NCI-H524 (cell line): ENCODE measurements at regions not wholly inside any gene's neighbourhood (a gene's known extent, or its start where the extent isn't known, plus 50 kb on each side); places are given as distances from the start of the nearest gene placed in this dataset.

Experiments used
- DNase-seq, 2 experiments: peaks; one replicate each; lab custom pipeline; 2025; lab: John Stamatoyannopoulos, UW

- DNase-seq, result no peak
These were observed 380.1 kb upstream of the TUSC1 start for GRCh38 chr9:26058111-26058895.

- DNase-seq, result peak; percentile 61 to 88
These were observed 378.8 kb upstream of the TUSC1 start for GRCh38 chr9:26057050-26057449.

DNA sequence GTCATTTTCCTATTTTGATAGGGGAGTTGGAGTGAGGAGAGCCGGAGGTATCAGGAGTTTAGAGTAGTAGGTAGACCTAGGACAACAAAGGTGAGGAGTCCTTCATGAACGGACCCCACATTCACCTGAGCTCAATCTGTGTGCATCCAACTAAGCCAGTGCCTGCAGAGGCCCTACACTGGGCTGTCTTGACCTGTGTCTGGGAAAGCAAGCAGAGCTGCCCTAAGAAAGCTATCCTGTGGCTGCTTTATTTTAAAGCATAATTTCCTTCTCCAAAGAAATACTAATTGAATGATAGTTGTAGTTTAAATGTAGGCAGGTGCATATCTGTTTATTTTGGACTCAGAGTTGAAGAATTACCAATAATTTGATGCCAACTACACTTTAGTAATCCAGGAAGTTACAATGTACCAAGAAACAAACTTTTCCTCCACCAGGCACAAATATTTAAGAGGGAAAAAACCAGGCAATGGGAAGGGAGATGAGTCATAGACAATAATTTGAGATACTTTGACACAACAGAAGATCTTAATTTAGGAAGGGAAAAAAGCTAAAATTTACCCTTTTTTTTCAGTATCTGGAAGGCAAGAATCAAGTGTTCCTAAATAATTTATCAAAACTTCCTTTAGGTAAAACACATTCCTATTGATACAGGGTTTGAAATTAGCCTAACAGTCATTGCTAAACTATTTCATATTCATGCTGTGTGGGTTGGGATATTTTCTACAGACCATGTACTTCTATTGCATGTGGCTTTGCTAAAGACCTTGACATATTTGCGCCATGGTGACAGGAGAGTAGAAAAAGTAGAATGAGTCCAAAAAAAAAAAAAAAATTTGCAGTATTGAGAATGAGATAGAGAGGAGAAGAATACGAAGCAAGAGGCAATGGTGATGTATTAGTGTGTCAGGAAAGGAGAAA is 376.6 kb upstream of the TUSC1 start:
- no peak for DNase-seq

- no peak for DNase-seq
These were observed 375.7 kb upstream of the TUSC1 start for GRCh38 chr9:26053954-26054353.

- no peak for DNase-seq
These were observed 365.2 kb upstream of the TUSC1 start for GRCh38 chr9:26043431-26043830.

- DNase-seq, result no peak
These were observed 356.5 kb upstream of the TUSC1 start for GRCh38 chr9:26034786-26035185.

GRCh38 chr9:26033336-26033735 is 355.1 kb upstream of the TUSC1 start:
- no peak for DNase-seq

- DNase-seq, result no peak
These were observed 348.3 kb upstream of the TUSC1 start for GRCh38 chr9:26026423-26027100.

DNA sequence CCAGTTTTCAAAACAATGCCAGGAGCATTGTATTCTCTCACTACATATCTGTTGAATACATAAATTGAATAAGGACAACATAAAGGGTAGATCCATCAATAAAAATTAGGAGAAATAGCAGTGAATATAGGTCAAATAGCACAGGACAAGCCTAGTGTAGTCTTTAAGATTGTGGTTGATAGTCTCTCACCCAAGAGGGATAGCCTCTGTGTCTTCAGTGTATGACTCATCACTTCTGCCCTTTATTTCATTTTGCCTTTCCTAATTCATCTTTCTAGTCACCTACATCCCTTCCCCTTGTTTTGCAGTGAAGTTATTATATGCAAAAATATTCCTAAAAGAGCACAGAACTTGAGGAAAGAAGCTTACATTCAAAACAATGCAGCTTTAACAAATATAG is 335.0 kb upstream of the TUSC1 start:
- no peak for DNase-seq

GRCh38 chr9:26012797-26013196 is 334.6 kb upstream of the TUSC1 start:
- no peak for DNase-seq

DNA sequence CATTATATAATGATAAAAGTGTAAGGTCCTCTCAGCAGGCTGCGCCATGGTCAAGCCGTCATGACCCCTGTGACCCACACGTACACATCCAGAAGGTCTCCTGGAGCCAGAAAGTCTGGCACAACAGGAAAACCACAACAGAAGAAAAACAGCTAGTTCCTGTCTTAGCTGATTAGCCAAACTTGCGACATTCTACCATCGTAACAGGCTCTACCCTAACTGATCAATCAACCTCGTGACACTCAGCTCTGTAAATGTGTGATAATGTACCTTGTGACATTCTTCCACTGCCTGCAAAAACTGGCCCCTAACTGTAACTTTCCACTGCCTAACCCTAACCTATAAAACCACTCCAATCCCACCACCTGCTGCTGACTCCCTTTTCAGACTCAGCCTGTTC is 316.4 kb upstream of the TUSC1 start:
- no peak for DNase-seq

- DNase-seq, result no peak
These were observed 312.1 kb upstream of the TUSC1 start for GRCh38 chr9:25990376-25990775.

DNA sequence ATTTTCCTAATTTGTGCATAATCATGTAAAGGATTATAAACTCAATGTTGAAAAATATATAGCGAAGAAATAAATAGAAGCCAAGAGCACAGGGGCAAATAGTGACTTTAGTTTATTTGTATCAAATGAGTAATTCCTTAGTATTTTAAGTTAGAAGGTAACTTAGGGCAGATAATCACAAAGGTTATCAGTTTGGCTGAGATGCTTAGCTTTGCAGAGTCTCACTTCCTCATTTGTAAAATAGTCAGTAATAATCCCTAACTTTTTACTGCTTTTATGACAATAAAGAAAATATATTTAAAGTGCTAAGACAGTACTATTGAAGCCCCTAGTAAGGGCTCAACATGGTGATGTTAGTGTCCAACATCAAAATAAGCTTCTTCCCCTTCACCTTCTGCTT is 297.4 kb upstream of the TUSC1 start:
- no peak for DNase-seq

DNA sequence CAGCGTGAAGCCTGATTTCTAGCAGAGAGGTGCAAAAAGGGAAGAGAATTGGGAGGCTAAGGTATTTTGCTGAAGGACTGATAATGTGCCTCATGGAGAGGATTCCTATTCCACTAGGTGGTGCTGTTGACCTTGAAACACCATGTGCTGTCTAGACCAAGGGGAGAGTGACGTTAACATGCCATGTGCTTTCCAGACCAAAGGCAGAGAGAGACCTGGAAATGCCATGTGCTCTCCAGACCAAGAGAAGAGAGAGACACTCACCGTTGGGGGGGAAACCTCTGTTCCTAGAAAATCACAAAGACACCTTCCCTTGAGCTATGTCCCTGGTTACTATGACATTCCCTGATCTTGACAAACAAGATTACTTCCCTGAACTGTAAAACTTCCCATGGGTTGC is 286.0 kb upstream of the TUSC1 start:
- DNase-seq, result peak; percentile 60 to 81

DNA sequence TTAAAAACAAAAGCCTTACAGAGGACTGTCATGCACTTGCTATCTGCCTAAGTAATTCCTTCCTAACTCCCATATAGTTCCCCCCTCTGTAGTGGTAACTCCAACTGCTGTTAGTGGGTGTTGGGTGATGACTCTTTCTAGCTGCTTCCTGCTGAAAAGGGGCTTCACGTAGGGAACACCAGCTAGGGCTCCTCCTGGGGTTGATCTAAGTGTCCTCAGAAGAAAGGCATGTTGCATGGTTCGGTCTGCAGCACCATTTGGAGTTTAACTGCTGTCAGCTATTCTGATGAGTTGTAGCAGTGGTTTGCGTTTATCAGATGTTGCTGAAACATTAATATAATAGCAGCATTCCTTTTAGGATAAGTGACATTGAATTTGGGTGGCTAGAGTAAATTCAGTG is 281.9 kb upstream of the TUSC1 start:
- DNase-seq, result no peak

GRCh38 chr9:25954209-25954608 is 276.0 kb upstream of the TUSC1 start:
- DNase-seq, result no peak

DNA sequence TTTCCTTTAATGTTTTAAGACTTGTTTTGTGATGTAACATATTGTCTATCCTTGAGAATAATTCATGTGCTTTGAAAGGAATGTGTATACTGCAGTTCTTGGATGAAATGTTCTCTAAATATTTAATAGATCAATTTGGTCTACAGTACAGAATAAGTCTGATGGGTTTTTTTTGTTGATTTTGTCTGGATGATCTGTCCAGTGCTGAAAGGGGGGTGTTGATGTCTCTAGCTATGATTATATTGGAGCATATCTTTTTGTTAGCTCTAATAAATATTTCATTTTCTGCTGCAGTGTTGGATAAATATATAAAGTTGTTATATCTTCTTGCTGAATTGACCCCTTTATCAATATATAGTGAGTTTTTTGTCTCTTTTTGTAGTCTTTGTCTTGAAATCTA is 269.9 kb upstream of the TUSC1 start:
- DNase-seq, result no peak

GRCh38 chr9:25939126-25939525 is 260.9 kb upstream of the TUSC1 start:
- DNase-seq, result no peak

- no peak for DNase-seq
These were observed 257.8 kb upstream of the TUSC1 start for GRCh38 chr9:25936031-25936430.

DNA sequence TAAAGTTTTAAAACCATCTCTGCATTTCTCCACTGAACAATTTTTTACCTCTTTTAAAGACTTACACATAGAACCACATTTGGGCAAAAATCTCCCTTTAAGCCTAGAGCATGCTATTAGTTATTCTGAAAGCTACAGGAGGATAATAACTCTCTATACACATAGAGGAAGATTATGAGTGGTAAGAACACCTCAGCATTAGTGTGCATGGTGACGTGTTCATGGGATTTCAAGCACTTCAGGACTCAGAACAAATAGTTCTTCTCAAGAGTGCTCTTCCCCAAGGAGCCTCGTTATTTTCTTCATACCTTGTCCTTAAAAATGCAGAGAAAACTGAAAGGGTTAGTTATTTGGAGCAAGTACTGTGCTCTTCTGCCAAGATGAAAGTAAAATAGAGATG is 256.9 kb upstream of the TUSC1 start:
- DNase-seq, result no peak

GRCh38 chr9:25918761-25919160 is 240.5 kb upstream of the TUSC1 start:
- DNase-seq, result no peak

- no peak for DNase-seq
These were observed 239.6 kb upstream of the TUSC1 start for GRCh38 chr9:25917731-25918362.
